CD1c-positive myeloid dendritic cell (primary cell): ENCODE measurements at regions not wholly inside any gene's neighbourhood (a gene's known extent, or its start where the extent isn't known, plus 50 kb on each side); places are given as distances from the start of the nearest gene placed in this dataset.

Experiments used
- DNase-seq: peaks from one replicate; pipeline ENCODE4 v3.0.0-alpha.2; 2016; ENCODE audit errors: extremely low spot score

GRCh38 chr1:83581747-83582146 lies 417.2 kb downstream of the TTLL7 start:
- DNase-seq, result no peak

- DNase-seq, result no peak
Observed at GRCh38 chr1:83574791-83575190, 424.1 kb downstream of the TTLL7 start.

GRCh38 chr1:83573776-83574175 lies 425.2 kb downstream of the TTLL7 start:
- no peak for DNase-seq

- no peak for DNase-seq
Observed at GRCh38 chr1:83571536-83571935, 427.4 kb downstream of the TTLL7 start.

- no peak for DNase-seq
Observed at GRCh38 chr1:83561346-83561745, 437.6 kb downstream of the TTLL7 start.

GRCh38 chr1:83559129-83559840 lies 439.6 kb downstream of the TTLL7 start:
- DNase-seq, result no peak

- no peak for DNase-seq
Observed at GRCh38 chr1:83555871-83556270, 443.1 kb downstream of the TTLL7 start.

GRCh38 chr1:83554174-83554573 lies 444.8 kb downstream of the TTLL7 start:
- DNase-seq, result no peak

- DNase-seq, result no peak
Observed at GRCh38 chr1:83552820-83553219, 446.1 kb downstream of the TTLL7 start.

- no peak for DNase-seq
Observed at GRCh38 chr1:83548311-83548710, 450.6 kb downstream of the TTLL7 start.

GRCh38 chr1:83547901-83548300 lies 451.0 kb downstream of the TTLL7 start:
- no peak for DNase-seq

- no peak for DNase-seq
Observed at GRCh38 chr1:83546874-83547273, 452.1 kb downstream of the TTLL7 start.

- no peak for DNase-seq
Observed at GRCh38 chr1:83545066-83545862, 453.7 kb downstream of the TTLL7 start.

- DNase-seq, result no peak
Observed at GRCh38 chr1:83543222-83543973, 455.5 kb downstream of the TTLL7 start.

GRCh38 chr1:83531521-83532309 lies 467.2 kb downstream of the TTLL7 start:
- no peak for DNase-seq

- DNase-seq, result no peak
Observed at GRCh38 chr1:83530506-83530905, 468.4 kb downstream of the TTLL7 start.

- DNase-seq, result no peak
Observed at GRCh38 chr1:83527987-83528386, 470.9 kb downstream of the TTLL7 start.

GRCh38 chr1:83520797-83521196 lies 478.1 kb downstream of the TTLL7 start:
- no peak for DNase-seq

GRCh38 chr1:83516369-83516768 lies 482.6 kb downstream of the TTLL7 start:
- no peak for DNase-seq

- no peak for DNase-seq
Observed at GRCh38 chr1:83515578-83516154, 483.3 kb downstream of the TTLL7 start.
